GM12874 (cell line): ENCODE measurements at regions not wholly inside any gene's neighbourhood (a gene's known extent, or its start where the extent isn't known, plus 50 kb on each side); places are given as distances from the start of the nearest gene placed in this dataset.

Source experiments
- TF ChIP-seq, protein P1 (sequence below): IDR thresholded peaks from 2 replicates; pipeline ENCODE4 v1.5.1; 2011; ENCODE audit warnings: low read depth, mild to moderate bottlenecking, control low read depth, low read length, moderate library complexity; ENCODE audit not compliant: insufficient read depth

GRCh38 chr19:30175987-30176386 lies 196.2 kb upstream of the ZNF536 start:
- TF ChIP-seq, protein P1, sequence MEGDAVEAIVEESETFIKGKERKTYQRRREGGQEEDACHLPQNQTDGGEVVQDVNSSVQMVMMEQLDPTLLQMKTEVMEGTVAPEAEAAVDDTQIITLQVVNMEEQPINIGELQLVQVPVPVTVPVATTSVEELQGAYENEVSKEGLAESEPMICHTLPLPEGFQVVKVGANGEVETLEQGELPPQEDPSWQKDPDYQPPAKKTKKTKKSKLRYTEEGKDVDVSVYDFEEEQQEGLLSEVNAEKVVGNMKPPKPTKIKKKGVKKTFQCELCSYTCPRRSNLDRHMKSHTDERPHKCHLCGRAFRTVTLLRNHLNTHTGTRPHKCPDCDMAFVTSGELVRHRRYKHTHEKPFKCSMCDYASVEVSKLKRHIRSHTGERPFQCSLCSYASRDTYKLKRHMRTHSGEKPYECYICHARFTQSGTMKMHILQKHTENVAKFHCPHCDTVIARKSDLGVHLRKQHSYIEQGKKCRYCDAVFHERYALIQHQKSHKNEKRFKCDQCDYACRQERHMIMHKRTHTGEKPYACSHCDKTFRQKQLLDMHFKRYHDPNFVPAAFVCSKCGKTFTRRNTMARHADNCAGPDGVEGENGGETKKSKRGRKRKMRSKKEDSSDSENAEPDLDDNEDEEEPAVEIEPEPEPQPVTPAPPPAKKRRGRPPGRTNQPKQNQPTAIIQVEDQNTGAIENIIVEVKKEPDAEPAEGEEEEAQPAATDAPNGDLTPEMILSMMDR, result no peak

GRCh38 chr19:30178721-30179402 lies 193.3 kb upstream of the ZNF536 start:
- TF ChIP-seq, protein P1, result no peak

- TF ChIP-seq, protein P1, result no peak
These were observed 191.5 kb upstream of the ZNF536 start for GRCh38 chr19:30180691-30181090.

- TF ChIP-seq, protein P1, result no peak
These were observed 188.2 kb upstream of the ZNF536 start for GRCh38 chr19:30183807-30184490.

- TF ChIP-seq, protein P1, result no peak
These were observed 170.1 kb upstream of the ZNF536 start for GRCh38 chr19:30202060-30202600.

GRCh38 chr19:30204721-30205120 lies 167.5 kb upstream of the ZNF536 start:
- TF ChIP-seq, protein P1, result no peak

DNA sequence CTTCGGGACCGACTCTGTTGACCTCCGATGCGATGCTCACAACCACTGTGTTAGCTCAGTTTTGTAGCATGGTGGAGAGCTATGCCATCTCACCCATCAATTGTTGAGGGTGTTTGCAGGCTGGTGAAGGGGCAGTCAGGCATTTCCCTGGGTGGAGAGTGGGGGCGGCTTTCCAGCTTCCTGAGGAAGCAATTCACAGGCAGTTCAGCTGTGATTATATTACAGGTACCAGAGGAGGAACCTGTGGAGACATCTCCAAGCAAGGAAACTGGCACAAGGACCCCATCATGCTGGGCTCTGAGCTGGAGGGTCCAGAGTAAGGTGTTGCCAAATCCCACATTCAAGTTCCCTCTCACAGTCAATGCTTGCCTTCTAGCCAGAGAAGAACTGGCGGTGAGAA lies 166.0 kb upstream of the ZNF536 start:
- TF ChIP-seq, protein P1, result no peak
